Astrocyte of the spinal cord (primary cell): ENCODE measurements at regions not wholly inside any gene's neighbourhood (a gene's known extent, or its start where the extent isn't known, plus 50 kb on each side); places are given as distances from the start of the nearest gene placed in this dataset.

ENCODE experiments used
- DNase-seq: peaks from one replicate; pipeline ENCODE4 v3.0.0; 2011; ENCODE audit warnings: low read depth, low spot score
- H3K4me3 ChIP-seq: 2 replicates; pipeline ENCODE4 v1.5.1; 2011; ENCODE audit warnings: low read depth, mild to moderate bottlenecking, low read length, moderate library complexity
- in situ Hi-C: cut with HindIII; loops from 2 replicates; pipeline ENCODE4 v1.10.0; 2017; ENCODE audit warnings: low sequenced_read_pairs
- TF ChIP-seq, protein P1 (sequence below): IDR thresholded peaks from 2 replicates; pipeline ENCODE4 v1.5.1; 2012; ENCODE audit warnings: low read depth, mild to moderate bottlenecking, low read length, inconsistent platforms

GRCh38 chr15:96947296-96948229 lies 617.1 kb downstream of the NR2F2 start:
- TF ChIP-seq, protein P1, sequence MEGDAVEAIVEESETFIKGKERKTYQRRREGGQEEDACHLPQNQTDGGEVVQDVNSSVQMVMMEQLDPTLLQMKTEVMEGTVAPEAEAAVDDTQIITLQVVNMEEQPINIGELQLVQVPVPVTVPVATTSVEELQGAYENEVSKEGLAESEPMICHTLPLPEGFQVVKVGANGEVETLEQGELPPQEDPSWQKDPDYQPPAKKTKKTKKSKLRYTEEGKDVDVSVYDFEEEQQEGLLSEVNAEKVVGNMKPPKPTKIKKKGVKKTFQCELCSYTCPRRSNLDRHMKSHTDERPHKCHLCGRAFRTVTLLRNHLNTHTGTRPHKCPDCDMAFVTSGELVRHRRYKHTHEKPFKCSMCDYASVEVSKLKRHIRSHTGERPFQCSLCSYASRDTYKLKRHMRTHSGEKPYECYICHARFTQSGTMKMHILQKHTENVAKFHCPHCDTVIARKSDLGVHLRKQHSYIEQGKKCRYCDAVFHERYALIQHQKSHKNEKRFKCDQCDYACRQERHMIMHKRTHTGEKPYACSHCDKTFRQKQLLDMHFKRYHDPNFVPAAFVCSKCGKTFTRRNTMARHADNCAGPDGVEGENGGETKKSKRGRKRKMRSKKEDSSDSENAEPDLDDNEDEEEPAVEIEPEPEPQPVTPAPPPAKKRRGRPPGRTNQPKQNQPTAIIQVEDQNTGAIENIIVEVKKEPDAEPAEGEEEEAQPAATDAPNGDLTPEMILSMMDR: no peak
- in situ Hi-C loops: no loop called here
- peak; percentile 3 for DNase-seq
- peak overlapping the region; percentile 5 for H3K4me3 ChIP-seq

- TF ChIP-seq, protein P1: no peak
- no peak for DNase-seq
- no peak overlapping the region for H3K4me3 ChIP-seq
- in situ Hi-C loops: no loop called here
Measured at GRCh38 chr15:96948981-96949380, 618.5 kb downstream of the NR2F2 start.

DNA sequence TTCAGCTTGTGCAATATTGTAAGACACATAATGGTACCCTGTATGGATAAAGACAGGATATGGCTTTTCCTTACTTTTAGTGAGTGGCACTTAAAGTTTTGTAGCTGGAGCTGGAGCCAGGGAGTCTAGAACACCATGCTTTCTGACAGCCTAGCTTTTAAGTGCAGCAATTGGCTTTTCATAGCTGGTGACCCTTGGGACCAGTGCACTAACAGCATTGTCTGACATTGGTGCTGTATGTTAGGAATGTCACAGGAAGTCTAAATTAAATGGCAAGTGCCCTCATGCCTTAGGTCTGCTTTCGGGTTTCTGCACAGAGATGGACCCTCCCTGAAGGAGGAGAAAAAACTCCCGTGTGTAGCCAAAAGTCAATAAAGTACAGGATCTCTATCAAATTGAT lies 628.2 kb downstream of the NR2F2 start:
- no peak overlapping the region for H3K4me3 ChIP-seq
- no peak for DNase-seq
- TF ChIP-seq, protein P1: no peak
- in situ Hi-C loops: no loop called here

DNA sequence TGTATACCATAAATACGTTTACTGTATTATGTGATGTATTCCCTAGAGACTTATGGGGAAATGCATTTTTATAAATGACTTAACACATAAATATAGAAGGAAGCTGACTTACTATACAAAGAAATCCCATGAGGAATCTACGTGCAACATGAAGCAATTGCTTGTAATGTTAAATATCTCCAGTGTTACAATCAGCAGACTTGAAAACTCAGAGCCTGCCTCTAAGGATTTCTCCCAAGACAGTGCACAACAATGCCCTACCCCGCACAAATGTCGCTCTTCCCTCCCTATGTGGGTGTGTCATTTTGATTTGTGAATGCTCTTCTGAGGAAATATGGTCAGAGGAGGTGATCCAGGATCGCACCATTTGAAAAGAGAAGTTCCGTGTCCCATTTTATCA lies 629.0 kb downstream of the NR2F2 start:
- no peak overlapping the region for H3K4me3 ChIP-seq

DNA sequence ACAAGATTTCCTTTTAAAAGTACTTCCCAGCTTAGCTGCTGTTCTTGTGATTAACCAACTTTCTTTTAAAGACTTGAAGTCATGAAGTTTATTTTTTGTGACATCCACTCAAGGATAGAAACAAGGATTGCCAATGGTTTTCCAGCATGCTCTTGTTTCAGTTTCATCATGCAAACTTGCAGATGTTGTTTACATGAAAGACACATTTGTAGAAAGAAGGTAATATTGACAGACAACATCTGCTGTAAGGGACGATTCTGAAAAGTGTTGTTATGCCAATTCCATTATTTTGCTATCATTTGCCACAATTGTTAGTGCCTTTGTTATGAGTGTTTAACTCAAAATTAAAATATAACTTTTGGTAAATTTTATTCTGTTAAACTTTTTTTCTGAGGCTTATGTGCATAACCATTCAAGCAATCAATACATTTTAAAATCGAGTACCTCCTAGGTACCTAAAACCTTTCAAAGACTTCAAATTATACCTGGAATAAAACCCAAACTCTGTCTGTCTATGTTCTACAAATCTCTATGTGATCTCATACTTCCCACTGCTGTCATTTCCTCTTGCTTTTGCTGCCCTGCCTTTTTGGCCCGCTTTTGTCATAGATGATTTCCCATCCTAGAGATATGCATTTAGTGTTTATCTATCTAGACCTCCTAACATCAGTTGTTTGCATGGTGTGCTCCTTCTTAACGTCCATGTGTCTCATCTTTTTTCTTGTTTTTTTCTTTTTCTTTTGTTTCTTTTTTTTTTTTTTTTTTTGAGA lies 630.4 kb downstream of the NR2F2 start:
- in situ Hi-C loops: no loop called here
- TF ChIP-seq, protein P1: no peak
- DNase-seq: no peak
- H3K4me3 ChIP-seq: no peak overlapping the region

More for the DNA sequence above, 629.0 kb downstream of the NR2F2 start:
- in situ Hi-C loops: no loop called here
- TF ChIP-seq, protein P1: no peak
- no peak for DNase-seq

- in situ Hi-C loops: no loop called here
- H3K4me3 ChIP-seq: no peak overlapping the region
- TF ChIP-seq, protein P1: no peak
- DNase-seq: no peak
Measured at GRCh38 chr15:96966554-96966953, 636.1 kb downstream of the NR2F2 start.
